Breast epithelium (tissue), 3 donors: ENCODE measurements at regions not wholly inside any gene's neighbourhood (a gene's known extent, or its start where the extent isn't known, plus 50 kb on each side); places are given as distances from the start of the nearest gene placed in this dataset.

Experiments used
- CTCF ChIP-seq, 3 donors: fragments of 450-650 bp; IDR thresholded peaks; one replicate each; pipeline ENCODE4 v1.5.1; 2016 to 2017; ENCODE audit warnings: antibody characterized with exemption in 3 of 3, mild to moderate bottlenecking in 3 of 3, moderate library complexity in 3 of 3
- POLR2A ChIP-seq: fragments of 450-650 bp; IDR thresholded peaks from one replicate; pipeline ENCODE4 v1.6.1; 2016; ENCODE audit warnings: antibody characterized with exemption, mild to moderate bottlenecking, moderate library complexity
- POLR2AphosphoS5 ChIP-seq, 3 donors: sonication (generic); formaldehyde crosslinking; IDR thresholded peaks; one replicate each; pipeline ENCODE4 v1.6.1; 2017; ENCODE audit warnings: antibody characterized with exemption in 3 of 3

- TF ChIP-seq CTCF (IDR thresholded peaks at IDR 0.05) (no peak), POLR2AphosphoS5 (IDR thresholded peaks at IDR 0.05) (no peak), POLR2A (no peak)
Observed at GRCh38 chr12:102344691-102345090, 135.7 kb downstream of the IGF1 start.
